HEK293T (cell line): ENCODE measurements at regions not wholly inside any gene's neighbourhood (a gene's known extent, or its start where the extent isn't known, plus 50 kb on each side); places are given as distances from the start of the nearest gene placed in this dataset.

Experiments used
- ARNT ChIP-seq: fragments of 450-650 bp; IDR thresholded peaks from 2 replicates; pipeline ENCODE4 v1.6.1; 2017; ENCODE audit warnings: mild to moderate bottlenecking
- HDGF ChIP-seq: fragments of 450-650 bp; IDR thresholded peaks from 2 replicates; pipeline ENCODE4 v1.6.1; 2017; ENCODE audit warnings: antibody characterized with exemption, borderline replicate concordance
- SP1 ChIP-seq: fragments of 450-650 bp; IDR thresholded peaks from 2 replicates; pipeline ENCODE4 v1.6.1; 2017
- ZNF384 ChIP-seq: fragments of 450-650 bp; IDR thresholded peaks from 2 replicates; pipeline ENCODE4 v1.6.1; 2016

- TF ChIP-seq ZNF384 (no peak), HDGF (no peak), SP1 (no peak), ARNT (no peak)
Measured at GRCh38 chr2:114046373-114046772, 156.5 kb downstream of the ACTR3 start.
